ENCODE measurements at regions not wholly inside any gene's neighbourhood (a gene's known extent, or its start where the extent isn't known, plus 50 kb on each side); places are given as distances from the start of the nearest gene placed in this dataset.

- H3K4me1 ChIP-seq (ENCODE audit: control insufficient read depth, insufficient read depth, low read length), result no peaks in the 10 kb centered on the region
- H3K4me3 ChIP-seq (ENCODE audit: low read depth, low read length), result no peak overlapping the region
- no peaks in the 10 kb centered on the region for H3K36me3 ChIP-seq (ENCODE audit: control insufficient read depth in 2 of 2, insufficient read depth in 1 of 2, low read length in 2 of 2)
- TF ChIP-seq PRDM2 (tag by site-specific recombination; IDR thresholded peaks at IDR 0.05; ENCODE audit: borderline replicate concordance) (no peak), TSHZ1 (tag by site-specific recombination; IDR thresholded peaks at IDR 0.05; ENCODE audit: borderline replicate concordance) (no peak), CTCF (tag by site-specific recombination; IDR thresholded peaks at IDR 0.05) (no peak), ZSCAN23 (tag by site-specific recombination; IDR thresholded peaks at IDR 0.05) (no peak), ZEB2 (tag by site-specific recombination; IDR thresholded peaks at IDR 0.05) (no peak), BCL11B (tag by site-specific recombination; IDR thresholded peaks at IDR 0.05; ENCODE audit: low read depth) (no peak), ATF2 (tag by site-specific recombination; IDR thresholded peaks at IDR 0.05; ENCODE audit: low read depth) (no peak), ZNF660 (tag by site-specific recombination; IDR thresholded peaks at IDR 0.05) (no peak), ZNF391 (tag by site-specific recombination; IDR thresholded peaks at IDR 0.05; ENCODE audit: borderline replicate concordance, low read depth) (no peak), ZNF280D (tag by site-specific recombination; IDR thresholded peaks at IDR 0.05) (no peak), ZNF530 (tag by site-specific recombination; IDR thresholded peaks at IDR 0.05; ENCODE audit: low read depth) (no peak), ZNF416 (tag by site-specific recombination; IDR thresholded peaks at IDR 0.05) (no peak)
- no peaks in the 10 kb centered on the region for H3K9me3 ChIP-seq (ENCODE audit: control insufficient read depth, insufficient read depth, low read depth, low read length)
- H3K27ac ChIP-seq (ENCODE audit: extremely low read depth, low read depth, low read length), result no peak overlapping the region
- ChIA-PET POLR2A (no interaction called here), CTCF (no interaction called here)
Measured at GRCh38 chr9:70470050-70471015, 55.9 kb upstream of the KLF9 start.

All from HEK293 (cell line).